GM23248 (cell line): ENCODE measurements at regions not wholly inside any gene's neighbourhood (a gene's known extent, or its start where the extent isn't known, plus 50 kb on each side); places are given as distances from the start of the nearest gene placed in this dataset.

Experiments
- DNase-seq: peaks from one replicate; pipeline ENCODE4 v3.0.0-alpha.2; 2015
- H2AFZ ChIP-seq: fragments of 200-600 bp; sonication (generic); 2 replicates; pipeline ENCODE4 v1.6.1; 2016; ENCODE audit warnings: antibody characterized with exemption
- H3F3A ChIP-seq: fragments of 200-600 bp; sonication (generic); 2 replicates; pipeline ENCODE4 v1.6.1; 2016; ENCODE audit warnings: mild to moderate bottlenecking, antibody characterized with exemption, mixed run types; ENCODE audit not compliant: insufficient read depth
- H3K27ac ChIP-seq: fragments of 200-600 bp; sonication (generic); 2 replicates; pipeline ENCODE4 v1.5.1; 2016; ENCODE audit warnings: mild to moderate bottlenecking
- H3K27me3 ChIP-seq: fragments of 200-600 bp; sonication (generic); replicated peaks from 2 replicates; pipeline ENCODE4 v1.6.1; 2016; ENCODE audit warnings: mild to moderate bottlenecking; ENCODE audit not compliant: insufficient read depth
- H3K36me3 ChIP-seq: fragments of 200-600 bp; sonication (generic); 2 replicates; pipeline ENCODE4 v1.6.1; 2016; ENCODE audit warnings: low read depth, mild to moderate bottlenecking
- H3K4me1 ChIP-seq: fragments of 200-600 bp; sonication (generic); 2 replicates; pipeline ENCODE4 v1.6.1; 2016; ENCODE audit warnings: mild to moderate bottlenecking; ENCODE audit not compliant: insufficient read depth
- H3K4me2 ChIP-seq: fragments of 200-600 bp; sonication (generic); one replicate; pipeline ENCODE4 v1.6.1; 2016; ENCODE audit warnings: mild to moderate bottlenecking; ENCODE audit not compliant: unreplicated experiment
- H3K4me3 ChIP-seq: fragments of 200-600 bp; sonication (generic); 2 replicates; pipeline ENCODE4 v1.5.1; 2016; ENCODE audit warnings: mild to moderate bottlenecking
- H3K79me2 ChIP-seq: fragments of 200-600 bp; sonication (generic); 2 replicates; pipeline ENCODE4 v1.6.1; 2016; ENCODE audit warnings: mild to moderate bottlenecking; ENCODE audit not compliant: insufficient read depth
- H3K9ac ChIP-seq: fragments of 200-600 bp; sonication (generic); 2 replicates; pipeline ENCODE4 v1.6.1; 2016; ENCODE audit warnings: mild to moderate bottlenecking
- H3K9me2 ChIP-seq: fragments of 200-600 bp; sonication (generic); 2 replicates; pipeline ENCODE4 v1.6.1; 2016; ENCODE audit warnings: mixed run types, mild to moderate bottlenecking, moderate library complexity; ENCODE audit not compliant: insufficient read depth
- H3K9me3 ChIP-seq: fragments of 200-600 bp; sonication (generic); one replicate; pipeline ENCODE4 v1.6.1; 2017; ENCODE audit warnings: low read depth
- H4K20me1 ChIP-seq: fragments of 200-600 bp; sonication (generic); 2 replicates; pipeline ENCODE4 v1.6.0; 2016; ENCODE audit not compliant: insufficient read depth
- EZH2 ChIP-seq: fragments of 200-600 bp; sonication (generic); IDR thresholded peaks from 2 replicates; pipeline ENCODE4 v1.6.1; 2018; ENCODE audit warnings: antibody characterized with exemption, mild to moderate bottlenecking; ENCODE audit not compliant: insufficient read depth, poor library complexity, severe bottlenecking
- EZH2phosphoT487 ChIP-seq: fragments of 200-600 bp; sonication (generic); IDR thresholded peaks from 2 replicates; pipeline ENCODE4 v1.6.1; 2018; ENCODE audit warnings: antibody characterized with exemption, moderate library complexity, mild to moderate bottlenecking, low read depth; ENCODE audit not compliant: insufficient read depth
- WGBS, 2 experiments: methylation state at CpG; one replicate each; pipeline ENCODE4 v1.1.6; 2015 to 2017; ENCODE audit warnings: low lambda C conversion rate in 2 of 2, low coverage in 1 of 2; ENCODE audit errors: missing lambda C conversion rate in 2 of 2; 5-methylcytosine and 5-hydroxymethylcytosine counted together
- in situ Hi-C: fragments of 300-500 bp; cut with MboI; formaldehyde crosslinking; loops from 2 replicates; pipeline ENCODE4 v1.15.0; 2020

DNA sequence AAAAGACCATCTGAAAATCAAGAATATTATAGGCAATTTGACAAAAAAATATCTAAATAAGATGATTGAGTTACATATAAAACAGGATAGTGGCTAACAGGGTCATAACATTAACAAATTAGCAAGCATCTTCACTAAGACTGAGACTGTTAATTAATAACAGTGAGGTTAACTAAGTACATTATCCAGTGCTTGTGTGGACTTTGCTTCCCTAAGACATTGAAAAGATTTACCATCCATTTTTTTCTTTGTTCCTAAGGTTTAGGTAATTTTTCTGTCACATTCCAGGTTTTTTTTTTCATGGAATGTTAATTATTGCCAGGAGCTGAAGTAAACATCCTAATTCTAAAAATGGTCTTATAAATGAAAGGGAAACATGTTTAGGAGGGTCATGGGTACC is 227.6 kb downstream of the ANKRD7 start:
- in situ Hi-C loops = no loop called here
- Histone ChIP-seq H3K9me2 (no peaks in the 10 kb centered on the region), H3K4me1 (no peaks in the 10 kb centered on the region), H4K20me1 (no peaks in the 10 kb centered on the region), H2AFZ (no peak overlapping the region), H3K9me3 (peaks cover 4% of the 10 kb centered on the region), H3K79me2 (no peaks in the 10 kb centered on the region), H3F3A (no peaks in the 10 kb centered on the region), H3K27ac (no peak overlapping the region), H3K27me3 (no peaks in the 10 kb centered on the region), H3K4me3 (no peak overlapping the region), H3K36me3 (no peaks in the 10 kb centered on the region), H3K9ac (no peak overlapping the region), H3K4me2 (no peak overlapping the region)
- no peak for DNase-seq
- TF ChIP-seq EZH2 (no peak), EZH2phosphoT487 (no peak)

DNA sequence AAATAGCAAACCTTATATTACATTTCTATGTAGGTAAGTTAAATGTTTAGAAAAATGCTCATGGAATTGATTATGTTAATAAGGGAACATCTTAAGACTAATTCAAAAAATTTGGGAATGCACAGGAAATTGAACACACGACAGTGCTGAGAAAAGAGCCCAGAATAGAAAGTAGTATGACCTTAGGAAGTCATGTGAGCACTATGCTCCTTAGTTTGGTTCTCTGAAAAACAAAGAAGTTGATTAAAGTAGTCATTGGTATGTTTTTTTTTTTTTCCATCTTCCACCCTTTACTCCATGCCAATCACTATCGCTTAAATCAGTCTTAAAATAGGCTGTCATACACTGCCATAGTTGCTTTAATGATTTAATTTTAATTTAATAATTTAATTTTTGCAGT is 242.9 kb downstream of the ANKRD7 start:
- no peak for TF ChIP-seq EZH2
- no peak for TF ChIP-seq EZH2phosphoT487
- DNase-seq = no peak
- Histone ChIP-seq H3K27ac (no peak overlapping the region), H3K9me3 (no peaks in the 10 kb centered on the region), H3K9ac (no peak overlapping the region), H3K36me3 (no peaks in the 10 kb centered on the region), H3F3A (no peaks in the 10 kb centered on the region), H3K4me3 (no peak overlapping the region), H3K9me2 (no peaks in the 10 kb centered on the region), H3K79me2 (no peaks in the 10 kb centered on the region), H3K4me2 (no peak overlapping the region), H2AFZ (no peak overlapping the region), H3K4me1 (no peaks in the 10 kb centered on the region), H3K27me3 (no peaks in the 10 kb centered on the region), H4K20me1 (no peaks in the 10 kb centered on the region)
- in situ Hi-C loops = no loop called here
- 5 to 9% methylated on average over 2 of the region's 2 CpGs for WGBS, 2 experiments

DNA sequence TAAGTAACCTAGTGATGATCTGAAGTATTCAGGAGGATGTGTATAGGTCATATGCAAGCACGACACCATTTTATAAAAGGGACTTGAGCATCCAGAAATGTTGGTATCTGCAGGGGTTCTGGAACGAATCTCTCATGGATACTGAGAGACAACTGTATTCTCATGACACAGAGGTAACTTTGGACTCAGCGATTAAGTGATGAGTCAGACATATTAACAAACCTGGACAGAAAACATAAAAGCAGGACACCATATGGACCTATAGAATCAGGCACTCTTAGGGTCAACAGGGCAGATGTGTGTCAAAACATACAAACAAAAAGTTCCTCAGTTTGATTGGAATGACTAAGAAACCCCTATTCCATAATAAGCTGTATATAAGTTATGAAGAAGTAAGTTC is 248.1 kb downstream of the ANKRD7 start:
- Histone ChIP-seq H3K9me3 (no peaks in the 10 kb centered on the region), H3K4me3 (no peak overlapping the region), H3K36me3 (no peaks in the 10 kb centered on the region), H3K9ac (no peak overlapping the region), H3K9me2 (no peaks in the 10 kb centered on the region), H4K20me1 (no peaks in the 10 kb centered on the region), H3K4me2 (no peak overlapping the region), H3K27ac (no peak overlapping the region), H3F3A (no peaks in the 10 kb centered on the region), H3K27me3 (no peaks in the 10 kb centered on the region), H3K4me1 (no peaks in the 10 kb centered on the region), H3K79me2 (no peaks in the 10 kb centered on the region), H2AFZ (no peak overlapping the region)
- in situ Hi-C loops = no loop called here
- no peak for DNase-seq
- WGBS, 2 experiments = 26 to 35% methylated on average over 3 of the region's 3 CpGs
- TF ChIP-seq EZH2 = no peak
- TF ChIP-seq EZH2phosphoT487 = no peak

DNA sequence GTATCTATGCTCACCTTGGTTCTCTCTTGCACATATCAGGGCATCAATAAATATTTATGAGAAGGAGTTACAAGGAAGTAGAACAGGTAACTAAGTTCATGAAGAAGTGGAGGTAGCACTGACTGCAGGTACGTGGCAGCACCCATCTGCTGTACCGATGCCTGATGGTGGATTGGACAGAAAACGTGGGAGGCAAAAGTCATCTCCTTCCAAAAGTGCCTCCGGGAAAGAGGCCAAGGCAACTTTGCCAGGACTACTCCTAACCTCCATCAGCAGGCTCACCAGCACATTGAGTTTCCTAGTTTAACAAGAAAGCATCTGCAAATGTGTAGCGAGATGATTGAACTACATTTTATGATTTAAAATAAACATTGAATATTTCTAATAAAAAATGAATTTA is 248.8 kb downstream of the ANKRD7 start:
- WGBS, 2 experiments = 11 to 16% methylated on average over 5 of the region's 5 CpGs
- no peaks in the 10 kb centered on the region for H3K27me3 ChIP-seq
- H3K9ac ChIP-seq = no peak overlapping the region
- H3K9me2 ChIP-seq = no peaks in the 10 kb centered on the region
- no peak overlapping the region for H3K4me2 ChIP-seq
- H3K4me1 ChIP-seq = no peaks in the 10 kb centered on the region
- H3K79me2 ChIP-seq = no peaks in the 10 kb centered on the region
- H3K36me3 ChIP-seq = no peaks in the 10 kb centered on the region
- no peak for TF ChIP-seq EZH2
- no peak for TF ChIP-seq EZH2phosphoT487
- H2AFZ ChIP-seq = no peak overlapping the region
- no peak for DNase-seq
- no peak overlapping the region for H3K4me3 ChIP-seq
- no peaks in the 10 kb centered on the region for H3F3A ChIP-seq
- H3K27ac ChIP-seq = no peak overlapping the region
- in situ Hi-C loops = no loop called here
- H3K9me3 ChIP-seq = no peaks in the 10 kb centered on the region
- no peaks in the 10 kb centered on the region for H4K20me1 ChIP-seq

DNA sequence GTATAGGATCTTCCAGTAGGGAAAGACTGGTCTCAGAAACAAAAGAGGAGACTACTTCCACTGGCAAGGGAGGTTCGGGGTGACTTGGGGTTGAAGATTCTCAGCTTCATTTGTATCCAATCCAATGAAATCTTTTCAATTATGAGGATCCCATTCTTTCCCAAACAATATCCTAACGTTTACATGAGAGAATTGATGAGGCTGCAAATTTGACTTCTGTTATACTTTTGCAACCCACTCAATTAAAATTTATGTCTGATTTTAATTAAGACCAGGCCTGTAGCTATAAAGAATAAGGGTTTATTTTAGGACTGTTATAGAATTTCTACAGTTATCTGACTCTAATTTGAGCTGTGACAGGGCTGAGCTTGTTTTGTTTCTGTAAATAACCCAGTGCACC is 251.5 kb downstream of the ANKRD7 start:
- no peaks in the 10 kb centered on the region for H3F3A ChIP-seq
- no peaks in the 10 kb centered on the region for H3K9me2 ChIP-seq
- H3K27ac ChIP-seq = no peak overlapping the region
- no peak overlapping the region for H3K9ac ChIP-seq
- H3K9me3 ChIP-seq = no peaks in the 10 kb centered on the region
- H3K27me3 ChIP-seq = no peaks in the 10 kb centered on the region
- in situ Hi-C loops = no loop called here
- no peak overlapping the region for H3K4me2 ChIP-seq
- WGBS, 2 experiments = 2 to 11% methylated on average over 2 of the region's 2 CpGs
- no peak for DNase-seq
- no peaks in the 10 kb centered on the region for H4K20me1 ChIP-seq
- no peaks in the 10 kb centered on the region for H3K79me2 ChIP-seq
- no peaks in the 10 kb centered on the region for H3K4me1 ChIP-seq
- H3K36me3 ChIP-seq = no peaks in the 10 kb centered on the region
- TF ChIP-seq EZH2phosphoT487 = no peak
- TF ChIP-seq EZH2 = no peak
- no peak overlapping the region for H2AFZ ChIP-seq
- no peak overlapping the region for H3K4me3 ChIP-seq
